ENCODE measurements at regions not wholly inside any gene's neighbourhood (a gene's known extent, or its start where the extent isn't known, plus 50 kb on each side); places are given as distances from the start of the nearest gene placed in this dataset.

GRCh38 chr4:72918362-72918761 is 151.2 kb downstream of the COX18 start:
- Histone ChIP-seq H3K4me1 (ENCODE audit: insufficient read depth, low read length) (no peaks in the 10 kb centered on the region; the same call in 1 of the 2 replicates), H3K23ac (ENCODE audit: insufficient read length, low read depth, low read length) (no peak overlapping the region), H3K18ac (ENCODE audit: insufficient read length, low read depth, low read length) (no peak overlapping the region), H3K9ac (ENCODE audit: extremely low read depth, insufficient read length, low read length) (no peak overlapping the region), H2BK12ac (ENCODE audit: insufficient read length, low read depth, low read length) (no peak overlapping the region), H2BK5ac (ENCODE audit: insufficient read length, low read length) (no peak overlapping the region), H3K23me2 (ENCODE audit: insufficient read length, low read depth, low read length, poor library complexity, severe bottlenecking) (no peaks in the 10 kb centered on the region), H3K4ac (ENCODE audit: low read depth, low read length) (no peak overlapping the region), H3K4me2 (ENCODE audit: insufficient read depth, insufficient read length, low read length) (no peak overlapping the region), H2AFZ (ENCODE audit: low read length) (no peak overlapping the region), H3K9me3 (ENCODE audit: control insufficient read depth, low read depth, low read length) (no peaks in the 10 kb centered on the region), H2BK20ac (ENCODE audit: low read depth, low read length, poor library complexity, severe bottlenecking) (no peak overlapping the region), H3K79me1 (ENCODE audit: insufficient read depth, low read depth, low read length, poor library complexity, severe bottlenecking) (no peaks in the 10 kb centered on the region), H4K5ac (ENCODE audit: insufficient read length, low read depth, low read length) (no peak overlapping the region), H4K8ac (replicated peaks; ENCODE audit: insufficient read length, low read depth, low read length) (no peak overlapping the region), H2BK120ac (ENCODE audit: low read depth, low read length, poor library complexity, severe bottlenecking) (no peak overlapping the region), H3T11ph (ENCODE audit: low read length) (no peak overlapping the region), H4K20me1 (ENCODE audit: control insufficient read depth, insufficient read depth, insufficient read length) (no peaks in the 10 kb centered on the region), H3K56ac (ENCODE audit: insufficient read length, low read depth, low read length) (no peak overlapping the region), H3K14ac (ENCODE audit: insufficient read depth, low read length) (no peak overlapping the region), H4K91ac (ENCODE audit: insufficient read length, low read depth, low read length) (no peak overlapping the region), H2AK5ac (ENCODE audit: insufficient read length, low read length) (no peak overlapping the region), H3K79me2 (ENCODE audit: insufficient read depth, low read length) (no peaks in the 10 kb centered on the region), H3K27me3 (ENCODE audit: insufficient read depth, low read length) (no peaks in the 10 kb centered on the region), H3K27ac (ENCODE audit: insufficient read length, low read depth, low read length) (no peak overlapping the region), H2BK15ac (ENCODE audit: low read depth, low read length) (no peak overlapping the region)
- Mint-ChIP-seq H3K4me1 (peaks cover 7% of the 10 kb centered on the region in 2 experiments), H3K27me3 (ENCODE audit: low read depth) (no peaks in the 10 kb centered on the region), H3K27ac (no peak overlapping the region), H3K9me3 (no peaks in the 10 kb centered on the region), H3K4me3 (no peak overlapping the region), H3K36me3 (ENCODE audit: insufficient read depth in 1 of 3, low read depth in 3 of 3) (no peaks in the 10 kb centered on the region)
- DNase-seq, result no peak
- no peak for TF ChIP-seq CTCF (conservative IDR thresholded peaks at IDR 0.05)
- WGBS (ENCODE audit: extremely low coverage, insufficient read length, low lambda C conversion rate), result no CpG with 5 or more reads among the region's 1 CpG

Data from H9 (cell line).